ENCODE measurements at regions not wholly inside any gene's neighbourhood (a gene's known extent, or its start where the extent isn't known, plus 50 kb on each side); places are given as distances from the start of the nearest gene placed in this dataset.

DNA sequence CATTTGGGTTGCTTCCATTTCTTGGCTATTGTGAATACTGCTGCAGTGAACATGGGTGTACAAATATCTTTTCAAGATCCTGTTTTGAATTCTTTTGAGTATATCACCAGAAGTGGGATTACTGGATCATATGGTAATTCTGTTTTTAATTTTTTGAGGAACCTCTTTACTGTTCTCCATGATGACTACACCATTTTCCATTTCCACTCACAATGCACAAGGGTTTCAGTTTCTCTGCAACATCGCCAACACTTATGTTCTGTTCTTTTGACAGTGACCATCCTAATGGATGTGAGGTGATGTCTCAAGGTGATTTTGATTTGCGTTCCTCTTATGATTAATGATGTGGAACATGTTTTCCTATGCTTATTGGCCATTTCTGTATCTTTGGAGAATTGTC is 214.4 kb upstream of the ZFP64 start:
- TF ChIP-seq CTCF (IDR thresholded peaks at IDR 0.05; ENCODE audit: low read depth, low read length), result no peak
- no peak for TF ChIP-seq EZH2phosphoT487 (IDR thresholded peaks at IDR 0.05; ENCODE audit: low read depth)
